ENCODE measurements at regions not wholly inside any gene's neighbourhood (a gene's known extent, or its start where the extent isn't known, plus 50 kb on each side); places are given as distances from the start of the nearest gene placed in this dataset.

GRCh38 chr22:22424210-22424800, 84.2 kb downstream of the ZNF280B start:
- TF ChIP-seq CTCF (IDR thresholded peaks at IDR 0.05; ENCODE audit: control extremely low read depth, extremely low read depth, low read depth, missing control alignments): no peak
- no peak for DNase-seq (ENCODE audit: extremely low spot score)
- ChIA-PET POLR2A (no interaction called here), CTCF (interaction anchor here (0.9 to 1.8 kb wide), 4 partner anchors 20 to 223 kb away, joined by 3 to 4 read pairs (median 3); no protein-coding TSS in a partner anchor)

- CTCF ChIA-PET: interaction anchor here (0.9 to 1.8 kb wide), 4 partner anchors 20 to 224 kb away, joined by 3 to 4 read pairs (median 3); no protein-coding TSS in a partner anchor
- no peak for DNase-seq (ENCODE audit: extremely low spot score)
- POLR2A ChIA-PET: no interaction called here
- TF ChIP-seq CTCF (IDR thresholded peaks at IDR 0.05; ENCODE audit: control extremely low read depth, extremely low read depth, low read depth, missing control alignments): no peak
Measured at GRCh38 chr22:22424956-22425355, 83.6 kb downstream of the ZNF280B start.

- ChIA-PET CTCF (interaction anchor here (0.9 to 1.8 kb wide), 2 partner anchors 31 to 224 kb away, joined by 3 to 4 read pairs; no protein-coding TSS in a partner anchor), POLR2A (no interaction called here)
- no peak for DNase-seq (ENCODE audit: extremely low spot score)
- TF ChIP-seq CTCF (IDR thresholded peaks at IDR 0.05; ENCODE audit: control extremely low read depth, extremely low read depth, low read depth, missing control alignments): no peak
Measured at GRCh38 chr22:22425356-22425755, 83.2 kb downstream of the ZNF280B start.

GRCh38 chr22:22425783-22426624, 82.5 kb downstream of the ZNF280B start:
- ChIA-PET POLR2A (no interaction called here), CTCF (interaction anchor here (1.2 to 1.8 kb wide), 2 partner anchors 21 to 32 kb away, joined by 3 to 4 read pairs; no protein-coding TSS in a partner anchor)
- no peak for TF ChIP-seq CTCF (IDR thresholded peaks at IDR 0.05; ENCODE audit: control extremely low read depth, extremely low read depth, low read depth, missing control alignments)

GRCh38 chr22:22427542-22428065, 80.9 kb downstream of the ZNF280B start:
- ChIA-PET CTCF (interaction anchor here (0.8 to 1.1 kb wide), 2 partner anchors 36 to 159 kb away, joined by 3 to 4 read pairs; no protein-coding TSS in a partner anchor), POLR2A (no interaction called here)
- DNase-seq (ENCODE audit: extremely low spot score): no peak
- no peak for TF ChIP-seq CTCF (IDR thresholded peaks at IDR 0.05; ENCODE audit: control extremely low read depth, extremely low read depth, low read depth, missing control alignments)

More at GRCh38 chr22:22425783-22426624, 82.5 kb downstream of the ZNF280B start:
- DNase-seq (ENCODE audit: extremely low spot score): no peak

GRCh38 chr22:22428222-22429098, 80.1 kb downstream of the ZNF280B start:
- ChIA-PET CTCF (no interaction called here), POLR2A (no interaction called here)
- no peak for TF ChIP-seq CTCF (IDR thresholded peaks at IDR 0.05; ENCODE audit: control extremely low read depth, extremely low read depth, low read depth, missing control alignments)
- no peak for DNase-seq (ENCODE audit: extremely low spot score)

All from GM10248 (cell line).